HG03095 (cell line): ENCODE measurements at regions not wholly inside any gene's neighbourhood (a gene's known extent, or its start where the extent isn't known, plus 50 kb on each side); places are given as distances from the start of the nearest gene placed in this dataset.

Source experiments
- ATAC-seq: cut with Tn5 transposase; IDR thresholded peaks from one replicate; pipeline ENCODE4 v1.9.1; 2021; ENCODE audit warnings: moderate library complexity; ENCODE audit not compliant: unreplicated experiment

DNA sequence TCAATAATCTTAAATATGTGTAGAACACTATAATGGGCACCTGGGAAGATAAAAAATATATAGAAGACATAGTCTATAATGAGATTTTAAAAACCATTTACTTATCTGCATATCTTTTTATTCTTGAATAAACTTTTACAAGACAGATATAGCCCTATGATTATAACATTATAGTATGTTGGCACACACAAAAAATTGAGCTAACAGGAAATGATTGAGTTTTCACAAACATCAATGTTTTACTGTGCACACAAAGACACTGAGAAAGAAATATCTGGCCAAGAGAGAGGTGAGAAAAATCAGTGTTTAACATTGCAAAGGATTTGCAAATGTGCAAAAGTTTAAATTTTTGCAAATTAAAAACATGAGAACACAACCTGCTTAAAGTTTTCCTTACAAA is 124.3 kb downstream of the BBS10 start:
- no peak for ATAC-seq

GRCh38 chr12:76220980-76221379 is 127.2 kb downstream of the BBS10 start:
- ATAC-seq = no peak

GRCh38 chr12:76219806-76220205 is 128.4 kb downstream of the BBS10 start:
- no peak for ATAC-seq

- ATAC-seq = no peak
Observed at GRCh38 chr12:76216585-76217472, 131.4 kb downstream of the BBS10 start.

DNA sequence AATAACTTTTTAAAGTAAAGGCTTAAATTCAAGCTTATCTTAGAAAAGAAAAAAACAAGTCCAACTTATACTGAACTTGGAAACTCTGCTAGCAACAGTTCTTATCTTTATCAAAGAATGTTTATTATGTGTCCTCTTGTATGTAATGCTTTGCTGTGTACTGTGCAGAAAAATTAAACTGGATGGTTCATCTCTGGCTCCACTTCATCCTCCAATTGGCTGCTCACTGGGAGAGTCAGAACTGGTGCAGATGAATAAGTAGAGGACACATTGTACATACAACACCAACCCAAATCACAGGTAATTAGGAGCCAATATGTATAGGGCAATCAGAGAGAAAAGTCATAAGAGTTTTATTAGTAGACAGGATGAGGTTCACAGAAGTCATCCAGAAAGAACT is 123.6 kb upstream of the NAP1L1 start:
- no peak for ATAC-seq

- ATAC-seq = no peak
Observed at GRCh38 chr12:76206677-76207072, 122.2 kb upstream of the NAP1L1 start.

DNA sequence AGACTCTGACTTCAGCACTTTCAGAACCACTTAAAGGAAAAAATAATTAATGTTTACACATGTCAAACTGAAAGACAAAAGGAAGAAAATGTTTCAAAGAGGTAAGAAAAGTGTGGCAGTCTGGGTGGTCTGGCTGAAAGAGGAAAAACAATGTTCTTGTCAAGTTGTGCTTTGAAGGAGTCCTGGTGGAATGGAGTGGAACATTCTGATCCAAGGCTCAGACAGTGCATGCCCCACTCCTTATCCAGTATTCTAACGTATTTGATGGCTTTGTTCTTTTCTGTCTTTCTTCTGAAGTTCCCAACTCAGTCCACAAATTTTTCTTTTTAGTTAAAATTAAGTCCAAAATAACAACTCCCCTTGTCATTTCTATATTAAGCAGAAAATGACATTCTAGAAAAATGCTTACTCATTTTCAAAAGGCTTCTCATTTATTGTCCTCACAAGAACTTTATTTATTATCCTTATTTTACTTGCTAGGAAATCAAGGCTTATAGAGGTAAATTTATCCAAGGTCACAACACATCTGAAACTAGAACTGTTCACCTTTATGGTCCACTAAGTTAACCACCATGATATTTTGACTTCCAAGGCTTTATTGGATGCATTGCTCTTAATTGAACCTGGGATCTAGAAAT is 121.7 kb upstream of the NAP1L1 start:
- ATAC-seq = no peak

DNA sequence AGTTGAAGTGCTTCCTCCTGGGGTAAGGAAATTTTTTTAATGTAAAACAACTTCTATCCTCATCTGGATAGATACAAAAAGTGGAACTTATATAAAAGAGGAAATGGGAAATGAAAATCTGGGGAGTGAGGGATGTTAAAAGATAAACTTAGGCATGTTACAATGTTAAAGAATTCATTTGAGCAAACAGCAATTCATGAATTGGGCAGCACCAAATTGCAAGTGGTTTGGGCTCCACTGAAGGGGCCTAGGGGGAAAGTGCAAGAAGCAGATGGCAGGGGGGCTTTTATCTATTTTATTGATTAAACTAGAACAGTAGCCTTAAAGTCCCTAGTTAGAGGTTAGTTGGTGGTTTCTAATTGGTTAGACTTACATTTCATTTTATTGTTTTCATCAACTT is 118.1 kb upstream of the NAP1L1 start:
- no peak for ATAC-seq

GRCh38 chr12:76201758-76202157 is 117.3 kb upstream of the NAP1L1 start:
- no peak for ATAC-seq

DNA sequence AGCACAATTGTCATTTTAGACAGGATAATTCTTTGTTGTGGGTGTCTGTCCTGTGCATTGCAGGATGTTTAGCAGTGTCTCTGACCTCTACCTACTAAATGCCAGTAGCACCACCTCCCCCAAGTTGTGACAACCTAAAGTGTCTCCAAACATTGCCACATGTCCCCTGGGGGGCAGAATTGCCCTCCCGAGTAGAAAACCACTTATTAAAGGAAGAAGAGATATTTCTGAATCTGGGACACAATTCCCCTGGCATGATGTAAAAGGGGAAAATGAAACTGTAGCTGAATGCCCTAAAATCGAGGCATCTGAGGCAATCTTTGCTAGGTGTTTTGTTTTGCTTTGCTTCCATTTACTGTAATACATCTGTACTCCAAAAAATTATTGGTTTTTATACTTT is 116.8 kb upstream of the NAP1L1 start:
- ATAC-seq = no peak

DNA sequence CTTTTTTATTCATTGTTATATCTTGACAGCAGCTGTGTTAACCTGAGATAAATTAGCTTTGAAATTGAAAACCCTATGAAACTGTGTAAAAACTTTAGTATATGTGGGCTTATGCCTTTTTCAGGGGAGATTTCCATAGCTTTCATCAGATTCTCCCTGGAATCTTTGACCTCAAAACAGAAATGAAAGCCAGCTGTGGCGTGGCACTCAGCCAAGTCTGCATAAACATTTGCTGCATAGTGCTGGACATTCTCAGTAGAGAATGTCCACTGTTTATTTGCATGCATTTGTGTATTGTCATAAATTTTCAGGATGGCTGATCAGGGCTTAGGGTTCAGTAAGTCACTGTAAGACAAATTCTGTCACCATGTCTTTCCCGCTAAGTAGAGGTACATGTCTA is 115.3 kb upstream of the NAP1L1 start:
- no peak for ATAC-seq

GRCh38 chr12:76198839-76199238 is 114.4 kb upstream of the NAP1L1 start:
- no peak for ATAC-seq

- ATAC-seq = no peak
Observed at GRCh38 chr12:76197283-76197682, 112.8 kb upstream of the NAP1L1 start.

- no peak for ATAC-seq
Observed at GRCh38 chr12:76195920-76196319, 111.4 kb upstream of the NAP1L1 start.

GRCh38 chr12:76194724-76195123 is 110.2 kb upstream of the NAP1L1 start:
- no peak for ATAC-seq

GRCh38 chr12:76193961-76194360 is 109.5 kb upstream of the NAP1L1 start:
- no peak for ATAC-seq

DNA sequence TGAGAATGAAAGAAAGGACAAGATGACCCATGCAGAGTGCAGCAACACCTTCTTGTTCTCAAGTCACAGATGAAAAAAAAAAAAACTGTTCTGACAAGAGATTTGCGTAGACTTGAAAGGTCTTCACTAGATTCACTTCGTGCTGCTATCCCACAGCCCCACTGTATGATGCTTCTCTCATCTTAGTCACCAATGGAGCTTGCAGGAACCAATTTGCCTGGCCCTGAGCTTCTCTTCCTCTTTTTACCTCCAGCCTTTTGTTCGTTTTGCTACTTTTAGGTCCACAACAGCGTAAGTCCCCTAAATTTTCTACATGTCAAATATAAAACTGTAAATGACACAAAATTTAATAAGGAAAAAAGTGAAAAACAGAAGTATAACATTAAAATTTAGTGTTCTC is 107.9 kb upstream of the NAP1L1 start:
- ATAC-seq = no peak

DNA sequence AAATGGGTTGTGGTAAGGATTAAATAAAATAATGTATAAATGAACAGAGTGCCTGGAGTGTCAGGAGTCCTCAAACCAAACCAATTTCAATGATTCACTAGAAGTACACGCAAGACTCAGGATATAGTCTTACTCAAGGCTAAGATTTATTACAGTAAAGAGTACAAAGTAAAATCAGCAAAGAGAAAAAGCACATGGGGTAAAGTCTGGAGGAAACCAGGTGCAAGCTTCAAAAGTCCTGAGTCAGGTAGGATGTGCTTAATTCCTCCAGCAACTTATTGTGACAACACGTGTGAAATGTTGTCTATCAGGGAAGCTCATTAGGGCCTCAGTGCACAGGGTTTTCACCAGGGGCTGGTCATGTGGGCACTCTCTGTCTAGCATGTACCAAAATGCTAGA is 105.8 kb upstream of the NAP1L1 start:
- ATAC-seq = no peak

- ATAC-seq = no peak
Observed at GRCh38 chr12:76189851-76190250, 105.4 kb upstream of the NAP1L1 start.

DNA sequence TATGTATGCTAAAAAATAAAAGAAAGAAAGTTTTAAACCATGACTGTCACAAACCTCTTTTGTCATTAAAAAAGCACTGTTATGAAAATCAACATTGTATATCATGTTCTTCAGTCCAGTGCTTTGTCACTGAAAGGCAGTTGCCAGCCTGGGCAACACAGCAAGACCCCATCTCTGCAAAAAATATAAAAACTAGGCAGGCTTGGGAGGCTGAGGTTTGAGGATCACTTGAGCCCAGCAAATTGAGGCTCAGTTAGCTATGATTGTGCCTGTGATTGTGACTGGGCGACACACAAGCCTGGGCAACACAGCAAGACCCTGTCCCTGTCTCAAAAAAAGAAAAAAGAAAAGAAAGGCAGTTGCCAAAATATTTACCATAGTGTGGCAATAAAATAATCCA is 102.7 kb upstream of the NAP1L1 start:
- ATAC-seq = no peak

DNA sequence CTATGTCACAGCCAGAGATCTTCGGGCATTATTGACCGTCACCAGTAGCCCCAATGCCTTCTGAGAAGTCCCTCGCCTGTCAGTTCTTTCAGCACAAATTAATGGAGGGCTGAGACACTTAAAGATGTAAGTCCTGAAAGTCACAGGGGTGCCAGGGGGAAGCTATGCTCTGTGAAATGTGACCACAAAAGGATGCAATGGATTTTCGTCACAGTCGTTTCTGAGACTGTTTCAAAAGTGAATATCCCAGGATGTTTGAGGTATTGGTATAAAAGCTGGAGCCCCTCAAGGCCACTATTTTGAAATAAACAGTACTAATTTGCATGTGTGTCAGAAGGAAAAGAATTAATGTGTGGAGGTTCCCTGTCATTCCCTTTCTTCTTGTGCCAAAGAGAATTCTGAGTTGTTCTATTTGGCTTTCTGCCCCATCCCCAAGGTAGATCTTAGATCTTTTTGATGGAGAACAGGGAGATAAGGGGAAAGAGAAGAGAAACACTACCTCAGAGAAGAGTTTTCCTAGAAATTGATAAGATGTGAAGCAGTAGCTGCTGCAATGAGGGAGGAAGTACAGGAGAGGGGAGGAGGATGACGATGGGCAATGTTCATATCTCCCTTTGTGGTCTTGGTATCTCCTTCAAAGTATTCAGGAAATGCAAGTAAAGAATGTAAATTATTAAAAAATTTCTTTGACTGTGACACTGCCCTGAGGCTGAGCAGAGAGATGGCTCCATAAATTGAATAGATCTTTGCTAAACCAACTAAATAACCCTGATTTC is 101.8 kb upstream of the NAP1L1 start:
- no peak for ATAC-seq
